KOPT-K1 (cell line): ENCODE measurements at regions not wholly inside any gene's neighbourhood (a gene's known extent, or its start where the extent isn't known, plus 50 kb on each side); places are given as distances from the start of the nearest gene placed in this dataset.

Experiments used
- H3K27ac ChIP-seq: fragments of 200-600 bp; sonication (generic); 2 replicates; pipeline ENCODE4 v1.5.1; 2016; ENCODE audit warnings: antibody characterized with exemption, mild to moderate bottlenecking, low read depth, low read length; ENCODE audit not compliant: poor library complexity, severe bottlenecking
- H3K36me3 ChIP-seq: fragments of 200-600 bp; sonication (generic); 2 replicates; pipeline ENCODE4 v1.5.1; 2017; ENCODE audit warnings: antibody characterized with exemption, mild to moderate bottlenecking, low read length, moderate library complexity; ENCODE audit not compliant: insufficient read depth
- H3K9me3 ChIP-seq: fragments of 200-600 bp; sonication (generic); 2 replicates; pipeline ENCODE4 v1.5.1; 2017; ENCODE audit warnings: antibody characterized with exemption, low read length, mild to moderate bottlenecking; ENCODE audit not compliant: insufficient read depth, poor library complexity, severe bottlenecking

DNA sequence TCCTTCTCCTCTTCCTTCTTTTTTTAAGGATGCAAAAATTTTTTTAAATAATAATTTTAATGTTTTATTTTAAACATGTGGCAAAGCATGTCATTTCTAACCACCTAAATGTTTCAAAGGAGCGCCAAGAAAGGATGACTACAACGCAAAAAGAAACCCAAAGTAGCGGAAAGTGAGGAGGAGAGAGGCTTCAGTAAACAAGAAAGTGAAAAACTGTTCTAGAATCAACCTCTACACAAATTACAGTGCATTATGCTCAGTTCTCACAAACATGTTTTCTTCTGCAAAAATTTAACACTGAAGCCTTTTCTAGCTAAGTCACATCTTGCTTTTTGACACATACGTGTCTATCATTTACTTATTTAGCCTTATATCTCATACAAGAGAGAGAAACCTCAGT, 948.6 kb downstream of the GATA3 start:
- no peaks in the 10 kb centered on the region for H3K9me3 ChIP-seq
- H3K36me3 ChIP-seq = no peaks in the 10 kb centered on the region

DNA sequence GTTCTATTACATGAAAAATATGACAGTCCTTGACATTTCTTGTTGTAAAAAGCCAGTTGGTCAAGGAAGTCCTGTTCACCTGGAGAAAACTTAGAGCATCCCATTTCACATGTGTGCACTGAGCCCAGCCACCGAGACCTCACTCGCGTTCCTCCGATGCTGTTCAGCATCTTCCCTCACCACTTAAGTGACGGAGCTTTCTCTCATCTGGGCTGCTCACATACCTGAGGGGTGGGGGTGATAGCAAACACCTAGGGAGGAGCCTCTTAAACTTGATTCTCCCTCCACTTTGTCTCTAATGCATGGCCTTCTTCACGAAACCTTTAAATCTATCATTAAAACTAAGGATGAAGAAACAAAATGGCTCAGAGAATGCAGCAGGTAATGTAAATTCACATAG, 950.2 kb downstream of the GATA3 start:
- Histone ChIP-seq H3K9me3 (no peaks in the 10 kb centered on the region), H3K27ac (no peak overlapping the region), H3K36me3 (no peaks in the 10 kb centered on the region)

More for the DNA sequence above, 948.6 kb downstream of the GATA3 start:
- no peak overlapping the region for H3K27ac ChIP-seq

DNA sequence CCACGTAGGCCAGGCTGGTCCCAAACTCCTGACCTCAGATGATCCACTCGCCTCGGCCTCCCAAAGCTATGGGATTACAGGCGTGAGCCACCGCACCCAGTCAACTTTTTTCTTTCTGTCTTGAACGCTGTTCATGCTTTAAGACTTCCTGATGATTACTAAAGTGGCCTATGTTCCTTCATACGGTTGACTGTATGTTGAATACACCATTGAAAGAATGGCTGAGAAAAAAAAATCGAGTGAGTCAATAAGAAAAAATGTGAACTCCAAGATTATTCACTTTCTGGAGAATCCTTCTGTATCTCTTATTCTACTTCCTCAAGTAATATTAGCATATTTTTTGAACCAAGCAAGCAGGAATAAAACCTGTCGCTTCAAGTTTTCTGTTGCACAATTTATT, 955.0 kb downstream of the GATA3 start:
- Histone ChIP-seq H3K36me3 (no peaks in the 10 kb centered on the region), H3K9me3 (no peaks in the 10 kb centered on the region), H3K27ac (peak overlapping the region; percentile 26)

DNA sequence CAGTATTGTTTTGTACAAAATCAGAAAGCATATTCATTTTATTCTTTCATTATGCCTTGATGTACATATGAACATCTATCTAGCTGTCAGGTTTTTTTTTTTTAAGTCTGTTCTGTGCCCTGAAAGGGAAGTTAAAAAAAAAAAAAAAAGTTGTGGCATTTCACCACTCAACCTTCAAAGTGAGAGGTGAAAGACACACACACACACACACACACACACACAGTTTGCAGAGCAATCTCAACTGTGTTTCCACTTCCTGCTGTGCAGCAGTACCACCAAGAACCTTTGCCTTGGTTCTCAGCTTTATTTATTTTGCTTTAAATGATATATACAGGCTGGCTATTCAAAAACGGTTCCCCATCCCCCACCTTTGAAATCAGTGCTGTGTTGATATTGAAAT, 955.6 kb downstream of the GATA3 start:
- H3K27ac ChIP-seq = peak overlapping the region; percentile 26

DNA sequence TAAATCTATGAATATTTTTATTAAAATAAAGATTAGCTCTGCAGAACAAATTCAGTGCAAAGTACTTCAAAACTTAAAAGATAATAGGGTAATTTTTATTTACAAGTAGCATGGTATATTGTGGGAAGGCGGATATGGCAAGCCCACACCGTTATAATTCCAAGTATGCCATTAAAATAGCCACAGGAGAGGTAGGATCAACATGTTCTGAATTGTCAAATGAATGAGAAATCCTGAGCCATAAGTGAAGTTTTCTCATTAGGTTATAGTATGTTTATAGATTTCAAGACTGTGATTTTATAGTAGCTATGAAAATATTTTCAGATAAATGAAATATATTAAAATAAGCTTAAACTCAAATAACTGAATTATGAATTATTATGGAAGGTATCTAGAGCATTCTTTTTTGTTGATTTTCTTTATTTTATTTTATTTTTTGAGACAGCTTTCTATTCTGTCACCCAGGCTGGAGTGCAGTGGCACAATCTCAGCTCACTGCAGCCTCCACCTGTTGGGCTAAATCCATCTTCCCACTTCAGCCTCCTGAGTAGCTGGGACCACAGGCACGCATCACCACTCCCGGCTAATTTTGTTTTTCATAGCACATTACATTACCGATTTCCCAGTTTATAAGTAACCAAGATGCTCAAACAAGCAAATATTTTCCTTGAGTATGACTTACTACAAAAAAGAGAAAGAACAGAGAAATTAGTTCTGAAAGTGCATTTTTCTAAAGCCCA, 956.6 kb downstream of the GATA3 start:
- H3K9me3 ChIP-seq = no peaks in the 10 kb centered on the region
- H3K36me3 ChIP-seq = no peaks in the 10 kb centered on the region
- no peak overlapping the region for H3K27ac ChIP-seq

More for the DNA sequence above, 955.6 kb downstream of the GATA3 start:
- H3K9me3 ChIP-seq = no peaks in the 10 kb centered on the region
- H3K36me3 ChIP-seq = no peaks in the 10 kb centered on the region

DNA sequence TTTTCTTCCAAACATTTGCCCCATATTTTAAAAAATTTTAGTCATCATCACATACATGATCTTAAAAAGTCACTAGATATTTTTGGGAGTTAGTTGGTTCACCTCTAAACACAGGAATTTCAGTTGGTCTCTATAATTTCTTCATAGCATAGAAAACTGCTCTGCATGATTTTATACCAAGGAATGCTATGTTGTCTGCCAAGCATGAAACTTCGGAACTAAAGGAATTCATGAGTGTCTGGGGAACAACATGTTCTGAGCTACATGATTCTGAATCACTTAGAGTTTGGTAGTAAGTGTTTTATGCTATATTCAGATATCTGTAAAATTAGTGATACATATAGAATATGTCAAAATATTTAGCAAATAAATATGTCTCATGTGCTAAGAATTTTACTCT, 957.8 kb downstream of the GATA3 start:
- Histone ChIP-seq H3K9me3 (peaks cover 3% of the 10 kb centered on the region), H3K36me3 (no peaks in the 10 kb centered on the region), H3K27ac (no peak overlapping the region)

DNA sequence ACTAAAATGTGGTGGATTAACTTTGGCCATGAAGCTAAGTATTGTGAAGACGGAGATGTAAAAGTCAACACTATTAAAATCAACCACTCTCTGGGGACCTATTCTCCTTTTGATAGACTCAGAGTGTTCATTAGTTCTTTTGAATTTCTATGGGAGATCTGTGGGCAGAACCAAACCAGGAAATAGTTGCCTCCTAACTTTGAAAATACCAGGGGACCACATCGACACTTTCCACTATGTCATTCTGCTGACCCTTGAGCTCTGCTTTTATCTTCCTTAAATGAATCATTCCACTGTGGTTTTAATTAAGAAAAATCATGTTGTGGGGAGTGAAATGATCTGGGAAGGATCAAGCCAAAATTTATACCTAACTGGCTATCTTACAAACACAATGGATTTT, 960.5 kb downstream of the GATA3 start:
- no peaks in the 10 kb centered on the region for H3K36me3 ChIP-seq
- peak overlapping the region; percentile 37 for H3K27ac ChIP-seq
- H3K9me3 ChIP-seq = peaks cover 3% of the 10 kb centered on the region

DNA sequence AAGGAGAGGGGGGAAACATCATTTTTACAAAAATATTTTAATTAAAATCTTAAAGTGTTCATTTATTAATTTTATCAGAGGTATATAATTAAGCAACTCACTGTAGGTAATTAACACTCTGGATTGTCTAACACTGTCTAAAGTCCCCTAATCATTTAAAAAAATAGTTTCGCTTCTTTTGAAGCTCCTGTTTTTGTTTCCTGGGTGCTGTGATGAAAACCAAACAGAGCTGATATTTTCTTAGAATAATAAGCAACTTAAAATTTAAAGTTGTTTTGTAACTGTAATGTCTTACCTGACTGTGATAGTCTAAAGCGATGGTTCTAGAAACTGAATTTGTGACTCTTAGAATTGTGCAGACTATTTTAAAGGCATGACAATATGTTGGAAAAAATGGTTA, 961.0 kb downstream of the GATA3 start:
- peak overlapping the region; percentile 37 for H3K27ac ChIP-seq
- no peaks in the 10 kb centered on the region for H3K36me3 ChIP-seq
- peaks cover 3% of the 10 kb centered on the region for H3K9me3 ChIP-seq

DNA sequence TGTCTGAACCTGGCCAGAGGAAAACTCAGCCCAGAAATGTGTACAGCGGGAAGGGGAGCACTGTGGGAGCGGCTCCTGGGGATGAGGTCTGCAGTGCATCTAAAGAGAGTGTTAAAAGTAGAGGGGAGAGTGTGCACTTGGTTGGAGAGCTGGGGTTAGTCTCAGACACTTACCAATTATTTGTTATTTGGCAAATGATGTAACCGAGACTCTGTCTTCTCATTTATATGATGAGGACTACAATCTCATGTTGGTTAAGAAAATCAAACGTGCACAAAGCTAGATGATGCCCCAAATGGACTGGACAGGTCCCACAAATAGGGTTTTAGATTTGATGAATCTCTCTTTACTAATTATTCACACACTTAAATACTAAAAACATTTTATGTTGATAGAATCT, 962.4 kb downstream of the GATA3 start:
- Histone ChIP-seq H3K27ac (no peak overlapping the region), H3K9me3 (peaks cover 3% of the 10 kb centered on the region), H3K36me3 (no peaks in the 10 kb centered on the region)

DNA sequence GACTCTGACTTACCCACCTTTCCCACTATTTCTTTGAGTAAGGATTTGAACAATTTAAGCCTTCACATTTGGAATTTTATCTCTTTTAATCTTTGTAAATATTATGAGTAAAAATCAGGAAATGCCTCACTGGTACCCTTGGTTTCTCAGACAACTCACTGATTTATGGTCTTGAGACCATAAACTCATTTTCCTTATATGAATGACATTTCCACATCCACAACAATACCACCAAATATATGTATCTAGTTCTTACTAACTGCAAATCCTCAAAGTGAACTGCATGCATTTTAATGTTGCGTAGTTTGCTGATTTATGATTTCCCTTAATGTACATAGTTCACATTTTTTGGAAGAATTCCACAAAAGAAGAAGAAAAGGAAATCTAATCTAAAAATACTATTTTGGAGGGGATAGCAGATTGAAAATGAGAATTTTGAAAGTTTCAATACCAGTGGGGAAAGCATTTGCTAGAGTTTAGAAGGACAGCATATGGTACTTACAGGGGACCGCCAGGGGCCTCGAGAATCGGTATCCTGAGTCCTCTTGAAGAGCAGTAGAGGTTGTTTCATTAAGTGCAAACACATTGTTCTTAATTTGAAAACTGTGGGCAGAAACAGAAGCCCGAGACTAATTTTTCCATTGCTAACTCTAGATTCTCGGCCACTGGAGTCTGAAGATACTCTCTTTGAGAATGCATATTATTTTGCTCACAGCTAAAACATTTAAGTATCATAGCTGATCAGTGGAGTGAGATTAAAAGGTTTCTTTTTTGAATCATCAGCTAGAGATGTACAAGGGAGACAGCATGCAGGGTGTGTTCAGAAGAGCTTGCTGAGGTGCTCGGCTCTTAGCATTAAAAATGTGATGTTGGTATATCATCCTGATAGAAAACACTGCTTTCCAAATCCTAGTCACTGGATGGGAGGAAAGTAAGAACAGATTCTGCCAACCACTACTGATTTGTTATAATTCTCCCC, 964.0 kb downstream of the GATA3 start:
- H3K9me3 ChIP-seq = peaks cover 3% of the 10 kb centered on the region
- no peak overlapping the region for H3K27ac ChIP-seq
- H3K36me3 ChIP-seq = no peaks in the 10 kb centered on the region

DNA sequence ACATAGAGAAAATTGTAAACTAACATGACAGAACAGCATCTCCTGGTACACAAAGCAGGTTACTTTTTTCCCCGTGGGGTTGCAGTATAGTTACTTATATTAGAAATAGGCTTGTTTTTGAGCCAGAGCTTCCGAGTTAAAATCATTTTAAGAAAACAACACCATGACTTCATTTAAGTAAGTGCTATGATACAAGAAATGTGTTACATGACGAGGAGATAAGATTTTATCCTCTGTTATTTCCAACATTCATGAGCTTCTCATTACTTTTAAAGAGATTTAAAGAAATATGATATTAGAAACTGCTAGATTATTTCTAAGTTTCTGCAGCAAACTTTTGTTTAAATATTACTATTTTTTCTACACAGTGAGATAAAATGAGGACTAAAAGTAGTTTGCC, 968.7 kb downstream of the GATA3 start:
- Histone ChIP-seq H3K27ac (no peak overlapping the region), H3K36me3 (no peaks in the 10 kb centered on the region), H3K9me3 (no peaks in the 10 kb centered on the region)

DNA sequence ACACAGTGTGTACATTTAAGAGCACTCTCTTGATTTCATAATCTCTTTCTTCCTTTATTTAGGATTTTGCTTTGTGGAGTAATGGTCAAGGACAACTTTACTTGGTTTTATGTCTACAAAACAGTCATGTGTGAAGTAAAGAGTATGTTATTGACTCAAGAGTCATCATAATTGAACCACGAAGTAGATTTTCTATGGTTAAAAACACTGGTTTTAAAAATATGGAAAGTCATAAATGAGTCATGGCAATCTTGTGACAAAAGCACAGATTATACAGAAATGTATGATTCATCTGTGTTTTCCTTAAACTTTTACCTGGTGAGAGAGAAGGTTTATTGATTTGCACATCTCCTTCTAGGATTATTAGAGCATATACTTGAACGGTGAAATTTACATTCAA, 969.7 kb downstream of the GATA3 start:
- Histone ChIP-seq H3K9me3 (no peaks in the 10 kb centered on the region), H3K36me3 (no peaks in the 10 kb centered on the region), H3K27ac (no peak overlapping the region)

DNA sequence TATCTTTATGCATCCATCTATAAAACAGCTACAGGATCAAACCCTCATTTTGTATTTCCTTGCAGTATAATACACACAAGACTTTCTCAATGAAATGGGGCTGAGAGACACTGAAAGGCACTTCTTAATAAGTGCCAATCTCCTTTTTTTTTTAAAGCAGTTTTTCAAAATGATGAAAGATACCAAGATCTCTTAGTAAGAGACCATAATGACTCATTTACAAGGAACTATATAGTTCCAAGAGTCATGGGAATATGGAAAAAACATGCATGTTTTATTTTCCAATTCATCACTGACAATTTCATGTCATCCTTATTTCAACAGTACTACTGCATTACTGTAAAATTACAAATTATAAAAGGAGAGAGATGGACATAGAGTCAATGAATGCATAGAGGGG, 973.7 kb downstream of the GATA3 start:
- H3K27ac ChIP-seq = no peak overlapping the region
- no peaks in the 10 kb centered on the region for H3K36me3 ChIP-seq
- H3K9me3 ChIP-seq = no peaks in the 10 kb centered on the region

DNA sequence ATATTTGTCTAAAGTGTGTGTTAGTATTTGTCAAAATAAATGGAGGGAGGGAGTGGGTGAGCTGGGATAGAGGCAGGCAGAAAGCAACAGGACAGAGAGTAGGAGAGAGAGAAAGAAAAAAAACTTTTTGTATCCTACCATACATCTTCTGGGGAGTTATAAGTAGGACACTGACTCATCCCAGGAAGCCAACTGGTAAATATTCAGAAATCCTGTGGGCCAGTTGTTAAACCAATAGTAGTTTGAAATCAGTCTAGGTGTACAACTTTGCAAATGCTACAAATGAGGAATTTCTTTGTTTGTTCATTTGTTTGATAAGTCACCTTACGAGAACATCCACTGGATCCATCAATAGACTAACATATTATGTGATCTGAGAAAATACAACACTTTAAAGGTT, 980.9 kb downstream of the GATA3 start:
- H3K36me3 ChIP-seq = no peaks in the 10 kb centered on the region
- H3K9me3 ChIP-seq = peaks cover 16% of the 10 kb centered on the region
- no peak overlapping the region for H3K27ac ChIP-seq

DNA sequence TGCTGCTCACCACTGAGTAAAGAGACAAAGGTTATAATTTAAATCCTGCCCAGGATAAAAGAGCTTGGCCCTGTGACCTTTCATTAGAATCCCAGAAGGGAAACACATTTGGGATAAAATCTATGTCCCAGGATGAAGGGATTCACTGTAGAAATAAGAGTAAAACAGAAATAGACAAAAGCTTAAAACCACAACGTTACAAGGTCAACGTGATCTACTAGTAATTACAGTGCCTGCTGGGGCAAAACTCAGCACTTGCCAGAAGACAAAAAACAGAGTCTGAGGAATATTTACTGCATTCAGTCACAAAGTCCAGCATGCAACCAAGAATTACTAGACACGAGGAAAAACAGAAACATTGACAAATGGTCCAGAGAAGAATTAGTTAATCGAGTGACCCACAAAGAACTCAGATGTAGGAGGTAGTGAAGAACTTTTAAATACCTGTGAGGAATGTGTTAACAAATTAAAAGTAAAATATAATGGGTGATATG, 982.3 kb downstream of the GATA3 start:
- Histone ChIP-seq H3K9me3 (peaks cover 16% of the 10 kb centered on the region), H3K36me3 (no peaks in the 10 kb centered on the region), H3K27ac (no peak overlapping the region)
